ENCODE measurements at regions not wholly inside any gene's neighbourhood (a gene's known extent, or its start where the extent isn't known, plus 50 kb on each side); places are given as distances from the start of the nearest gene placed in this dataset.
"Not testable (repeated sequence)": the region's sequence is repeated elsewhere in the genome, so short reads cannot be mapped to it uniquely, and the experiment has no call there.

DNA sequence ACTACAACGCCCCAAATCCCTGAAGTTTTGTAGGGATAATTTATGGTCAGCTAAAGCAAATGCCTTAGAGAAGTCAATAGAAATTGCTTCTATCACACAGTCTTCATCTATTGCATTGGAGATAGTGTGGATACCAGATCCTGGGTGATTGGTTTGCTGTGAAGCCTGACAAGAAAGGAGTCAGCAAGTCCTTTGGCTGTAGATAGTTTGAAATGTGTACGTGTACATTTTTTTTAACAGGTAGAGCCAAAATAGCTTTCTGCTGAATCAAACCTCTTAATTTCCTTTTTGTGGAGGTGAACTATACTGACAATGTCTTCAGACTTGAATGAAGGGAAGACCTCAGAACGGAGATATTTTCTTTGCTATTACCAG, 312.3 kb downstream of the ZBBX start:
- ATAC-seq: no peak
- Mint-ChIP-seq H3K4me1 (no peaks in the 10 kb centered on the region), H3K4me3 (no peak overlapping the region), H3K27me3 (no peaks in the 10 kb centered on the region), H3K27ac (no peak overlapping the region), H3K9me3 (peaks cover 3% of the 10 kb centered on the region), H3K36me3 (no peaks in the 10 kb centered on the region)

DNA sequence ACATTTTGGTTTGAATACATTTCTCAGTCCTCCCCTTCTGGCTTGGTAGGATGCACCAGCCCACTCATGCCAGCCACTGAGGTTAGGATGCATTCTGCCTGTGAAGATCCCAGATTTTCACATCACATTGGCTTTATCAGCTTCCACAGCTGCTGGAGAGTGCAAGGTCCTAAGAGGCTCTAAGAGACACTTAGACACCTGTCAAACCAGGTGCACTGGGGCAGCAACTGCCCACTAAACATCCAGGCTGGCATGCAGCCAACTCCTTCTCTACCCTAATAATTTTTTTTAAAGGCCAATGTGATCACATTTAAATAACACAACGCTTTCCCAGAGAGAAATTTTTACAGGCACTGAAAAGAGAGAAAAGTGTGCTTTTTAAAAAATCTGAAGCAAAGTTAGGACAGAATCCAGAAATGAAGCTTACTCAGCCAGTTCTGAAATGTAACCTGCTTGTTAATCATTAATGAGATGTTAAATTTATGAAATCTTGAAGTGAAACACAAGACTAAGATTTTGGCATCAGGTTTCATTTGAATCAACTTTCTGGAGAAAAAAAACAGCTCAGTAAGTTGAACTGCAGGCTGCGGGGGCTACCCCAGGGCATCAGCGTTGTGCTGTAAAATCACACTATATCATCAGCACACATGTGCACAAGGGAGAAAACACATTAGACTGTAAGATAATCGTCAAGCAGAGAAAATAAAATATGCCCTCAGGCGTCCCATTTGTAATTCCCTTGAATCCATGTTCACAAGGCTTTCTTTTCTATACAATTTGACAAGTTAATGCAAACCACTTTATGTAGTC, 312.9 kb downstream of the ZBBX start:
- Mint-ChIP-seq H3K9me3 (peaks cover 3% of the 10 kb centered on the region), H3K4me1 (no peaks in the 10 kb centered on the region), H3K36me3 (no peaks in the 10 kb centered on the region), H3K27ac (no peak overlapping the region), H3K27me3 (no peaks in the 10 kb centered on the region), H3K4me3 (no peak overlapping the region)
- no peak for ATAC-seq

DNA sequence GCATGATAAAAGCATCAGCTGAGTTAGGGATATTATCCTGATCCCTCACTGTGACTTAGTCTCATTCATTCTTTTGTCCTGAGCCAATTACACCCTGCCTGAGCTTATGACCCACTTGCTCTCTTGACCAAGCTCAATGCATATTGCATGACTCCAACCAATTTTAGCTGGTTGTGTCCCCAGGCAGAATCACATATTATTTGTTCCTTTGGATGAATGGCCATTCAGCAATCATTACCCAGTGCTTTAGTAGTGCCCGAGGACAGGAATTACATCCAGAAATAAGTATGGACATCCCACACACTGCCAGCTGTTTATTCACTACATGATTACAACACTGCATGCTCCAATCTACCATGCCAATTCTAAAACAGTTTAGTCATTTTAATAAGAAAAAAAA, 322.5 kb downstream of the ZBBX start:
- H3K27me3 Mint-ChIP-seq: no peaks in the 10 kb centered on the region
- no peaks in the 10 kb centered on the region for H3K36me3 Mint-ChIP-seq
- no peak overlapping the region for H3K4me3 Mint-ChIP-seq
- H3K4me1 Mint-ChIP-seq: no peaks in the 10 kb centered on the region
- peaks cover 4% of the 10 kb centered on the region for H3K9me3 Mint-ChIP-seq
- ATAC-seq: no peak
- no peak overlapping the region for H3K27ac Mint-ChIP-seq

DNA sequence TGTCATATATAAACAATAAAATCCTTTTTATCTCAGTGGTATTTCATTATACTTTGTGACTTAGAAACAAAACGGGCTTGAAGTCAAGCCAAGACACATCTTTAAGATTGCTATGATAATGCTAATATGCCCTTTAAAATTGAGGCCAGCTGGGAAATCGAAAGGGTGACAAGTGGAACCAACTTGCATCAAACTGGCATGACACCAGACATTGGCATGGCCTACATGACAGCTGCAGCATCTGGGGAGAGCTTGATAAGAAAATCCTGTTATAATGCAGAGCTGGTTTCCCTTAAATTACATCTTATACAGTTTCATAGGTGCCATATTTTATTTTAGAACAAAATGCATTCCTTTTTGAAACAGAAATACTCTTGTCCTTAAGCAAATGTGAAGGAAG, 325.2 kb downstream of the ZBBX start:
- no peaks in the 10 kb centered on the region for H3K36me3 Mint-ChIP-seq

DNA sequence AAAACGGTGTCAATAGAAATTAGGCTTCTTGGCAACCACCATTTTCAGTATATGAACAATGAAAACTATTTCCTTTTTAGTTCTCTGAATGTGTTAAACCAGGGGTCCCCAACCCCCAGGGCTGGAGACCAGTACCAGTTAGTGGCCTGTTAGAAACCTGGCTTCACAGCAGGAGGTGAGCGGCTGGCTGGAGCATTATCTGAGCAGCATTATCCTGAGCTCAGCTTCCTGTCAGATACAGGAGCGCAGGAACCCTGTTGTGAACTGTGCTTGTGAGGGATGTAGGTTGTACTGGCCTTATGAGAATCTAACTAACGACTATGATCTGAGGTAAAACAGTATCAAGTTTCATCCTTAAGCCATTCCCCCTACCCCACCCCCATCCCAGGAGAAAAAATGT, 328.7 kb downstream of the ZBBX start:
- no peaks in the 10 kb centered on the region for H3K36me3 Mint-ChIP-seq
- no peak overlapping the region for H3K27ac Mint-ChIP-seq
- no peak overlapping the region for H3K4me3 Mint-ChIP-seq

More for the DNA sequence above, 325.2 kb downstream of the ZBBX start:
- Mint-ChIP-seq H3K4me1 (no peaks in the 10 kb centered on the region), H3K27ac (no peak overlapping the region), H3K4me3 (no peak overlapping the region), H3K9me3 (peaks cover 3% of the 10 kb centered on the region), H3K27me3 (no peaks in the 10 kb centered on the region)
- ATAC-seq: no peak

DNA sequence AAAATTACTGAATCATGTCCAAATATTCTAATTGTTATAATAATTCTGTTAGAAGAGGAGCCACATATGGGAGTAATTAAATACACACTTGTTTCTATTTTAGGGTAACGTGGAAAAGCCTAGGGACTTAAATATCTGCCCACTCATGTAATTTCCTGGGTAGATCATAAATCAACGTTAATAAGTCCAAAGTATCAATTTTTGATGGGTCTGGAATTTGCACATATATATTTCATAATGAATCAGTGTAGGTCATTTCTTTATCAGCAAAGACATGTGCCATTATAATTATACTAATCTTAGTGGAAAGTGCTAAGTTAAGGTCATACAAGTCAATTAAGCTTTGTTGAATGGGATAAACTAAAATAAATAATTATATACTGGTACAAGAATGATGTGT, 346.2 kb downstream of the ZBBX start:
- no peak overlapping the region for H3K4me3 Mint-ChIP-seq
- no peaks in the 10 kb centered on the region for H3K36me3 Mint-ChIP-seq
- no peak overlapping the region for H3K27ac Mint-ChIP-seq
- no peak for ATAC-seq
- H3K9me3 Mint-ChIP-seq: peaks cover 3% of the 10 kb centered on the region
- H3K27me3 Mint-ChIP-seq: no peaks in the 10 kb centered on the region
- H3K4me1 Mint-ChIP-seq: no peaks in the 10 kb centered on the region

More for the DNA sequence above, 328.7 kb downstream of the ZBBX start:
- Mint-ChIP-seq H3K9me3 (peaks cover 3% of the 10 kb centered on the region), H3K4me1 (no peaks in the 10 kb centered on the region), H3K27me3 (no peaks in the 10 kb centered on the region)
- ATAC-seq: no peak

DNA sequence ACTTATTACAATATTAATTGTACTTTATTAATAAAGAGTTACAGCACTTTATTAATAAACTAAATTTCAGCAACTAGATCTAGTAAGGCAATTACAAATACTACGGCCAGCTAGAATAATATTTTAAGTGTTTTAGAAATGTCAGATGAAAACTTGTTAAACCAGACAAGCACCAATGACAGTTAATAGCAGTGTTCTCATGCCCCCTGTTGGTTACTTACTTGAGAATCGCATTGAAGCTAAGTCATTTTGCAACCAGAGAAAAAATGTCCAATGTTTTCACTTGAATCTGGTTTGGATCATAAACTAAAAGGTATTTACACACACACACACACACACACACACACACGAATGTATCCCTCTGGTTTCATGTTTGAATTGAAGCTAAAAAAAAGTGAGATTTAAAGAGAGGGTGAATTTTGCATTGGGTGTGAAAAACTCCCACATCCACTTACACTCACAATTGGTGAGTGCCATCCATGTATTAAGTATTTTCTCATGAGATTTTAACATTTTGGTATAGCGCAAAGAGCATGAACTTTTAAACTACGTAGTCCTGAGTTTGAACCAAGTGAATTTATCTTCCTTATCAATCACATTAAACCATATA, 347.7 kb downstream of the ZBBX start:
- no peak overlapping the region for H3K4me3 Mint-ChIP-seq
- H3K27ac Mint-ChIP-seq: no peak overlapping the region
- H3K36me3 Mint-ChIP-seq: no peaks in the 10 kb centered on the region
- H3K9me3 Mint-ChIP-seq: peaks cover 3% of the 10 kb centered on the region
- H3K4me1 Mint-ChIP-seq: no peaks in the 10 kb centered on the region
- no peak for ATAC-seq
- no peaks in the 10 kb centered on the region for H3K27me3 Mint-ChIP-seq

DNA sequence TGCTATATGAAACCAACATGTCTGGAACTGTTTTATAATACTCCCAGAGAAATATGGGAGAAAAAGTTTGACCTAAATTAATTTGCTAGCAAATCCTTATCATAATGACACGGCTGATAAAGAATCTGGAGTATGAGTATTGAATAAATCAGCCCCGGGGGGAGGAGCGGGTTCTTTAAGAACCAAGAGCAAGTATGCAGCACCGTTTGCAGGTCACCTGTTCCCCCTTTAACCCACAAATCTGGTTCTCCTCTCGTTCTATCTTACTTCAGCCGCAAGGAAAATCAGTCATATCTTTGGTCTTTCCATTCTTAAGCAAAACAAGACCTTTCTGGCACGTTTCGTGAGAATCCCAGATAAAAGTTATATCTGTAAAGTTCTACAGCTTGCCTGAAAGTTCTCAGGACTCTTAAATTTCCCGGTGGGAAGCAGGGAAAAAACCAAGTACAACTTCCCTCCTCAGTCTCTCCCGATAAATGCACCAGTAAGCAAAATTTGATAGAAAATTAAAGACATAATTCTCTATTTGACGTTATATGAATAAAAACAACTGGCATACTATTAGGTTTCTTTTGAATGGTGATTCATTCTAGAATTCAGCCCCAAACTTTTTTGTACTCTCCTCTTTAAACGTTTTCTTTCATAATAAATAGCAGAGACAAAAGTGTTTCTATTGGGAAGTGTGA, 348.6 kb downstream of the ZBBX start:
- H3K9me3 Mint-ChIP-seq: peaks cover 3% of the 10 kb centered on the region
- no peaks in the 10 kb centered on the region for H3K36me3 Mint-ChIP-seq
- no peak for ATAC-seq
- no peak overlapping the region for H3K4me3 Mint-ChIP-seq
- H3K27ac Mint-ChIP-seq: no peak overlapping the region
- H3K4me1 Mint-ChIP-seq: no peaks in the 10 kb centered on the region
- no peaks in the 10 kb centered on the region for H3K27me3 Mint-ChIP-seq

DNA sequence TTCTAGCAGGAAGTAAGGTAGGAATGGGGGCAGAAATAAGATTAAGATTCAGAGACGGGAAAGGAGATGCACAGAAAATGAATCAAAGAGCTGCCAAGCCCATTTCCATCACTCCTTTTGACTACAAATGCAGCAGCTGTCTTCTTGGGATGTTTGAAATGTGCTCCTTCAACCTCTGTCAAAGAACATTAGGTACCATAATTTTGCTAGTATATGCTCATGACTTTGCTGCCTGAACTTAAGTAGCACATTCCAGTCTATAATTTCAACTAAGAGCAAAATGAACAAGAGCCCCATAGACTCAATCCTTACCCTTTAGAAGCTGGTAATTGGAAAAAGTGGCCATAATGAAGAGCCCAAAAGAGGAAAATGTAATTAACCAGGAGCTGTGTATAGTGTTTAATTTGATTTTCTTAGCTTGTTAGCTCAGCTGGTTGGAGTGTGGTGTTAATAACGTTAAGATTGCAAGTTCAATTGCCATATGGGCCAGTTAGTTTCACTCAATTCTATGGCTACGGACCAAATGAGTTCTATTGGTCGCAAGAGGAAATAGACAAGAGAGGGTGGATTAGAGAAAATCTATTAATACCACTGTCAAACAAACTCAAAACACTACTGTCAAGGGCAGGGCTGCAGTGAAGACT, 349.9 kb downstream of the ZBBX start:
- ATAC-seq: no peak
- H3K36me3 Mint-ChIP-seq: no peaks in the 10 kb centered on the region
- no peaks in the 10 kb centered on the region for H3K27me3 Mint-ChIP-seq
- peaks cover 3% of the 10 kb centered on the region for H3K9me3 Mint-ChIP-seq
- no peak overlapping the region for H3K4me3 Mint-ChIP-seq
- H3K4me1 Mint-ChIP-seq: no peaks in the 10 kb centered on the region
- H3K27ac Mint-ChIP-seq: no peak overlapping the region

DNA sequence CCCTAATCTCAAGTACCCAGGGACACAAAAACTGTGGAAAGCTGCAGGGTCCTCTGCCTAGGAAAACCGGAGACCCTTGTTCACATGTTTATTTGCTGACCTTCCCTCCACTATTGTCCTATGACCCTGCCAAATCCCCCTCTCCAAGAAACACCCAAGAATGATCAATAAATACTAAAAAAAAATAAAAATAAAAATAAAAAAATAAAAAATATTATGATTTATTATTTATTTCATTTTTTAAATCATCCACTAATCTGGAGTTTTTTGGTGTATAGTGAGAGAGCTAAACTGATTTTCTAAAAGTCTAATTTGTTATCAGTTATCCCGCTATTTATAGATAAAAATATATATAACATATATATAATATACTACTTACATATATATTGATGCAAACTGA, 360.6 kb downstream of the ZBBX start:
- H3K36me3 Mint-ChIP-seq, H3K4me1 Mint-ChIP-seq, ATAC-seq, H3K27ac Mint-ChIP-seq, H3K27me3 Mint-ChIP-seq, H3K4me3 Mint-ChIP-seq, H3K9me3 Mint-ChIP-seq: not testable (repeated sequence)

DNA sequence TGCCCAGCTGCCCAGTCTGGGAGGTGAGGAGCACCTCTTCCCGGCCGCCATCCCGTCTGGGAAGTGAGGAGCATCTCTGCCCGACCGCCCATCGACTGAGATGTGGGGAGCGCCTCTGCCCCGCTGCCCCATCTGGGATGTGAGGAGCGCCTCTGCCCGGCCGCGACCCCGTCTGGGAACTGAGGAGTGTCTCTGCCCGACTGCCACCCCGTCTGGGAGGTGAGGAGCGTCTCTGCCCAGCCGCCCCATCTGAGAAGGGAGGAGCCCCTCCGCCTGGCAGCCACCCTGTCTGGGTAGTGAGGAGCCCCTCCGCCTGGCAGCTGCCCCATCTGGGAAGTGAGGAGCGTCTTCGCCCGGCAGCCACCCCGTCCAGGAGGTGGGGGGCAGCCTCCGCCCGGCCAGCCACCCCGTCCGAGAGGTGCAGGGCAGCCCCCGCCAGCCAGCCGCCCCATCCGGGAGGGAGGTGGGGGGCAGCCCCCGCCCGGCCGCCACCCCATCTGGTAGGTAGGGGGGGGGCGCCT, 361.4 kb downstream of the ZBBX start:
- not testable (repeated sequence) for ATAC-seq, H3K27me3 Mint-ChIP-seq, H3K36me3 Mint-ChIP-seq, H3K27ac Mint-ChIP-seq, H3K9me3 Mint-ChIP-seq, H3K4me3 Mint-ChIP-seq, H3K4me1 Mint-ChIP-seq

DNA sequence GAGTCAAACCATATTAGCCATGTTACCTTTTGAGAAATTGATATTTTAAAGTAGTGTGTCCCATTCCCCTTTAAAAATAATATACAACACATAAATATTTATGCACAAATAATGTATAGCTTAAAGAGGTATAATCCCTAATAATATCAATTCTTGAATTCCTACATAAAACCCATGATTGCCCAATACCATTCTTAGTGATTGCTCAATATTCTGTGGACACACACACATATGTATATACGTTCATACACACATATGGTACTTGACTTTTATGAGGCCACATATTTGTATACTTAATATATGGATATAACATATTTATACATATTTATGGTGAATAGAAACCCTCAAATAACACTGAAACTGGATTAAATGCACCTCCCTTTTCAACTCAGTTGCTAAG, 367.4 kb downstream of the ZBBX start:
- H3K27me3 Mint-ChIP-seq: no peaks in the 10 kb centered on the region
- no peak overlapping the region for H3K27ac Mint-ChIP-seq
- H3K4me3 Mint-ChIP-seq: no peak overlapping the region
- no peak for ATAC-seq
- H3K36me3 Mint-ChIP-seq: no peaks in the 10 kb centered on the region
- no peaks in the 10 kb centered on the region for H3K4me1 Mint-ChIP-seq
- H3K9me3 Mint-ChIP-seq: peaks cover 10% of the 10 kb centered on the region

DNA sequence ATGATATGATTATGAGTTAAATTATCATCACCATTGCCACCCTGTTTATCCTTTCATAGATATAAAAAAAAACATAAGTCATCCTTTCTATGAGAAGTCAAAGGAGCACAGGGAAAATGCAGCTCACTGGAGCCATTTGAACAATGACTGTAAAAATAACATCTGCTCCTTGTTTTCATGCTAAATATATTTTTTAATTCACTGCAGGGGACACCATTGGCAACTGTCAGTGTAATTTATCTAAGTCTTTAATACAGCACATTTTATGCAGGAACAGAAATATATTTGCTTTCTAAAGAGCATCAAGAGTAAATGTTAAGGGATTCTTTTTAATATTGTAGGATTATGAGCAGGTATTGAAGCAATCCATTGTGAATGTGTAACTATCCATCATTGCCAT, 371.3 kb downstream of the ZBBX start:
- Mint-ChIP-seq H3K27me3 (no peaks in the 10 kb centered on the region), H3K36me3 (no peaks in the 10 kb centered on the region), H3K4me3 (no peak overlapping the region), H3K9me3 (peaks cover 10% of the 10 kb centered on the region), H3K4me1 (no peaks in the 10 kb centered on the region), H3K27ac (no peak overlapping the region)
- ATAC-seq: no peak

DNA sequence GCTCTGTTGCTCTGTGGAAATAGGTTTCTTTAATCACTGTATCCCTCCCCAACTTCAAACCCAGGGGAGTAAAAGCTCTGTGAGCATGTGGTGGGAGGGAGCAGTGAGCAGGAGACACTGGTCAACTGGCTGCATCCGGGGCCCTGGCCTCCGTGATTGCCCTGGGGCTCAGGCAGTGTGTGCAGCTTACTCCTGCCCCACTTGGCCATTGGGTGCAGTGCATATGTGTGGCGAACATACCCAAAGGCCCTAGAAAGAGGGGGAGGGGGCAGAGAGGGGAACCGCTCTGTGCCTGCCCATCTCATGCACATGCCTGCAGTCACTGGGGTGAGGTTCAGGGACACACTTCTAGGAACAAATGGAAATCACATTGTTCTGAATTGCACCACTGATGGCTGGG, 378.7 kb downstream of the ZBBX start:
- Mint-ChIP-seq H3K27ac (no peak overlapping the region), H3K27me3 (no peaks in the 10 kb centered on the region), H3K4me3 (no peak overlapping the region), H3K4me1 (no peaks in the 10 kb centered on the region), H3K36me3 (no peaks in the 10 kb centered on the region), H3K9me3 (peaks cover 2% of the 10 kb centered on the region)
- ATAC-seq: no peak

DNA sequence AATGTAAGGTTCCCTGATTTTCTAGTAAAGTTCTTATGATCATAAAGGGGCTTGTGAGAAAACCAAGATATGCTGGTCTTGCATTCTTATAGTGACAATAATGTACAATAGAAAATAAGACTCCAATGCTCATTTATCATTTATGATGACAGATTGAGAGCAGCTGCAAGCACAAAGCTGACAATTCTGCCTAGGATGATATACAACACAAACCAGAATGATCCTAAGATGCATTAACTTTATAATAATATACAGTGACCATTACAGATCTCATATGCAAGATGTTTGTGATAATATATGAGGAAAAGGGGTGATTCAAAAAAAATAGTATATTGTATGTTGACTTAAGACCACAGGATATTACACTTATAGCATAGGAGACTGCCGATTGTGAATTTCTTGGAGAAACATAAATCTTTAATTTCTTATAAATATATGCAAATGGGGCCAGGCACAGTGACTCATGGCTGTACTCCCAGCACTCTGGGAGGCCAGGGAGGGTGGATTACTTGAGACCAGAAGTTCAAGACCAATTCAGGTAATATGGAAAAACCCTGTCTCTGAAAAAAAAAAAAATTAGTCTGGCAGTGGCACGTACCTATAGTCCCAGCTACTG, 387.0 kb downstream of the ZBBX start:
- no peak overlapping the region for H3K4me3 Mint-ChIP-seq
- H3K36me3 Mint-ChIP-seq: no peaks in the 10 kb centered on the region
- H3K27me3 Mint-ChIP-seq: no peaks in the 10 kb centered on the region
- no peaks in the 10 kb centered on the region for H3K4me1 Mint-ChIP-seq
- H3K27ac Mint-ChIP-seq: no peak overlapping the region
- ATAC-seq: no peak
- no peaks in the 10 kb centered on the region for H3K9me3 Mint-ChIP-seq
